Mesodermal cell (in vitro differentiated cells): ENCODE measurements at regions not wholly inside any gene's neighbourhood (a gene's known extent, or its start where the extent isn't known, plus 50 kb on each side); places are given as distances from the start of the nearest gene placed in this dataset.

Source experiments
- H3K27ac ChIP-seq: 2 replicates; pipeline ENCODE4 v1.7.0; 2013; ENCODE audit warnings: mild to moderate bottlenecking, low read depth, low read length, moderate library complexity; ENCODE audit not compliant: severe bottlenecking
- H3K36me3 ChIP-seq: 2 replicates; pipeline ENCODE4 v1.7.1; 2013; ENCODE audit warnings: mild to moderate bottlenecking, low read length, moderate library complexity; ENCODE audit not compliant: control insufficient read depth, insufficient read depth
- H3K4me1 ChIP-seq: one replicate; pipeline ENCODE4 v1.7.1; 2013; ENCODE audit warnings: mild to moderate bottlenecking, low read length; ENCODE audit not compliant: insufficient read depth, control insufficient read depth, poor library complexity, severe bottlenecking
- H3K4me3 ChIP-seq: 2 replicates; pipeline ENCODE4 v1.7.0; 2013; ENCODE audit warnings: low read length, control low read depth, mild to moderate bottlenecking; ENCODE audit not compliant: insufficient read depth, poor library complexity, severe bottlenecking; ENCODE audit errors: extremely low read depth
- H3K9me3 ChIP-seq: 2 replicates; pipeline ENCODE4 v1.7.1; 2013; ENCODE audit warnings: mild to moderate bottlenecking, low read length, moderate library complexity; ENCODE audit not compliant: control insufficient read depth
- WGBS, 2 experiments: methylation state at CpG; one replicate each; pipeline ENCODE4 v1.1.5; 2013; ENCODE audit warnings: missing lambda C conversion rate in 2 of 2; ENCODE audit not compliant: insufficient coverage in 2 of 2; 5-methylcytosine and 5-hydroxymethylcytosine counted together

GRCh38 chr2:195468771-195469170 is 188.3 kb upstream of the SLC39A10 start:
- Histone ChIP-seq H3K9me3 (no peaks in the 10 kb centered on the region), H3K4me1 (no peaks in the 10 kb centered on the region), H3K4me3 (no peak overlapping the region), H3K27ac (no peak overlapping the region), H3K36me3 (no peaks in the 10 kb centered on the region)
- WGBS, 2 experiments, result no CpG with 5 or more reads among the region's 2 CpGs

- Histone ChIP-seq H3K9me3 (no peaks in the 10 kb centered on the region), H3K4me1 (no peaks in the 10 kb centered on the region), H3K27ac (no peak overlapping the region), H3K36me3 (no peaks in the 10 kb centered on the region), H3K4me3 (no peak overlapping the region)
Observed at GRCh38 chr2:195466427-195466826, 190.6 kb upstream of the SLC39A10 start.

GRCh38 chr2:195461010-195461409 is 196.0 kb upstream of the SLC39A10 start:
- no CpG with 5 or more reads among the region's 3 CpGs for WGBS, 2 experiments

GRCh38 chr2:195458936-195459335 is 198.1 kb upstream of the SLC39A10 start:
- no peak overlapping the region for H3K27ac ChIP-seq
- no peaks in the 10 kb centered on the region for H3K4me1 ChIP-seq
- WGBS, 2 experiments, result 88 to 100% methylated on average over 1 to 2 of the region's 2 CpGs
- no peaks in the 10 kb centered on the region for H3K9me3 ChIP-seq
- H3K36me3 ChIP-seq, result no peaks in the 10 kb centered on the region
- H3K4me3 ChIP-seq, result no peak overlapping the region

More at GRCh38 chr2:195461010-195461409, 196.0 kb upstream of the SLC39A10 start:
- H3K9me3 ChIP-seq, result no peaks in the 10 kb centered on the region
- H3K4me3 ChIP-seq, result no peak overlapping the region
- H3K36me3 ChIP-seq, result no peaks in the 10 kb centered on the region
- H3K4me1 ChIP-seq, result no peaks in the 10 kb centered on the region
- no peak overlapping the region for H3K27ac ChIP-seq

GRCh38 chr2:195457873-195458272 is 199.2 kb upstream of the SLC39A10 start:
- Histone ChIP-seq H3K4me3 (no peak overlapping the region), H3K27ac (no peak overlapping the region), H3K9me3 (no peaks in the 10 kb centered on the region), H3K36me3 (no peaks in the 10 kb centered on the region), H3K4me1 (no peaks in the 10 kb centered on the region)

- Histone ChIP-seq H3K27ac (no peak overlapping the region), H3K4me3 (no peak overlapping the region), H3K9me3 (no peaks in the 10 kb centered on the region), H3K4me1 (no peaks in the 10 kb centered on the region), H3K36me3 (no peaks in the 10 kb centered on the region)
- WGBS, 2 experiments, result no CpG with 5 or more reads among the region's 2 CpGs
Observed at GRCh38 chr2:195456771-195457170, 200.3 kb upstream of the SLC39A10 start.

GRCh38 chr2:195451160-195451559 is 205.9 kb upstream of the SLC39A10 start:
- no peak overlapping the region for H3K4me3 ChIP-seq
- no peaks in the 10 kb centered on the region for H3K9me3 ChIP-seq
- no peak overlapping the region for H3K27ac ChIP-seq
- WGBS, 2 experiments, result 91 to 93% methylated on average over 2 of the region's 4 CpGs
- no peaks in the 10 kb centered on the region for H3K4me1 ChIP-seq
- H3K36me3 ChIP-seq, result no peaks in the 10 kb centered on the region

- H3K4me1 ChIP-seq, result no peaks in the 10 kb centered on the region
- H3K9me3 ChIP-seq, result no peaks in the 10 kb centered on the region
- no peak overlapping the region for H3K4me3 ChIP-seq
- no peak overlapping the region for H3K27ac ChIP-seq
- 70 to 88% methylated on average over 2 of the region's 3 CpGs for WGBS, 2 experiments
- H3K36me3 ChIP-seq, result no peaks in the 10 kb centered on the region
Observed at GRCh38 chr2:195450552-195451113, 206.4 kb upstream of the SLC39A10 start.

- WGBS, 2 experiments, result 87 to 90% methylated on average over 4 of the region's 5 CpGs
- Histone ChIP-seq H3K27ac (no peak overlapping the region), H3K36me3 (no peaks in the 10 kb centered on the region), H3K9me3 (no peaks in the 10 kb centered on the region), H3K4me1 (no peaks in the 10 kb centered on the region), H3K4me3 (no peak overlapping the region)
Observed at GRCh38 chr2:195447323-195447975, 209.6 kb upstream of the SLC39A10 start.

GRCh38 chr2:195445639-195446038 is 211.4 kb upstream of the SLC39A10 start:
- no CpG with 5 or more reads among the region's 1 CpG for WGBS, 2 experiments
- Histone ChIP-seq H3K4me3 (no peak overlapping the region), H3K27ac (no peak overlapping the region), H3K36me3 (no peaks in the 10 kb centered on the region), H3K9me3 (no peaks in the 10 kb centered on the region), H3K4me1 (no peaks in the 10 kb centered on the region)

GRCh38 chr2:195443926-195444325 is 213.1 kb upstream of the SLC39A10 start:
- Histone ChIP-seq H3K36me3 (no peaks in the 10 kb centered on the region), H3K27ac (no peak overlapping the region), H3K4me3 (no peak overlapping the region), H3K9me3 (no peaks in the 10 kb centered on the region), H3K4me1 (no peaks in the 10 kb centered on the region)
- WGBS, 2 experiments, result no CpG with 5 or more reads among the region's 2 CpGs
